ENCODE measurements at regions not wholly inside any gene's neighbourhood (a gene's known extent, or its start where the extent isn't known, plus 50 kb on each side); places are given as distances from the start of the nearest gene placed in this dataset.

GRCh38 chr3:152611905-152612304 is 223.0 kb upstream of the P2RY1 start:
- H3K9me3 Mint-ChIP-seq (ENCODE audit: unreplicated experiment), result peaks cover 2% of the 10 kb centered on the region
- no peaks in the 10 kb centered on the region for H3K36me3 Mint-ChIP-seq (ENCODE audit: unreplicated experiment)
- no peak overlapping the region for H3K4me3 Mint-ChIP-seq (ENCODE audit: unreplicated experiment)
- H3K27me3 Mint-ChIP-seq (ENCODE audit: unreplicated experiment), result no peaks in the 10 kb centered on the region
- H3K27ac Mint-ChIP-seq (ENCODE audit: unreplicated experiment), result no peak overlapping the region
- no peaks in the 10 kb centered on the region for H3K4me1 Mint-ChIP-seq (ENCODE audit: low read depth, unreplicated experiment)
- TF ChIP-seq CTCF (IDR thresholded peaks at IDR 0.05; ENCODE audit: partially characterized antibody, unreplicated experiment), result no peak
- no peak for DNase-seq

GRCh38 chr3:152613851-152614250 is 221.1 kb upstream of the P2RY1 start:
- H3K9me3 Mint-ChIP-seq (ENCODE audit: unreplicated experiment), result peaks cover 2% of the 10 kb centered on the region
- no peaks in the 10 kb centered on the region for H3K4me1 Mint-ChIP-seq (ENCODE audit: low read depth, unreplicated experiment)
- no peak for TF ChIP-seq CTCF (IDR thresholded peaks at IDR 0.05; ENCODE audit: partially characterized antibody, unreplicated experiment)
- H3K36me3 Mint-ChIP-seq (ENCODE audit: unreplicated experiment), result no peaks in the 10 kb centered on the region
- H3K27me3 Mint-ChIP-seq (ENCODE audit: unreplicated experiment), result no peaks in the 10 kb centered on the region
- H3K4me3 Mint-ChIP-seq (ENCODE audit: unreplicated experiment), result no peak overlapping the region
- no peak overlapping the region for H3K27ac Mint-ChIP-seq (ENCODE audit: unreplicated experiment)
- no peak for DNase-seq

- Mint-ChIP-seq H3K27ac (ENCODE audit: unreplicated experiment) (no peak overlapping the region), H3K4me3 (ENCODE audit: unreplicated experiment) (no peak overlapping the region), H3K9me3 (ENCODE audit: unreplicated experiment) (peaks cover 3% of the 10 kb centered on the region), H3K36me3 (ENCODE audit: unreplicated experiment) (no peaks in the 10 kb centered on the region), H3K4me1 (ENCODE audit: low read depth, unreplicated experiment) (peaks cover 7% of the 10 kb centered on the region), H3K27me3 (ENCODE audit: unreplicated experiment) (no peaks in the 10 kb centered on the region)
- TF ChIP-seq CTCF (IDR thresholded peaks at IDR 0.05; ENCODE audit: partially characterized antibody, unreplicated experiment), result no peak
- no peak for DNase-seq
Observed at GRCh38 chr3:152615681-152616080, 219.2 kb upstream of the P2RY1 start.

GRCh38 chr3:152617609-152618008 is 217.3 kb upstream of the P2RY1 start:
- H3K9me3 Mint-ChIP-seq (ENCODE audit: unreplicated experiment), result peaks cover 3% of the 10 kb centered on the region
- H3K27ac Mint-ChIP-seq (ENCODE audit: unreplicated experiment), result no peak overlapping the region
- no peak overlapping the region for H3K4me3 Mint-ChIP-seq (ENCODE audit: unreplicated experiment)
- TF ChIP-seq CTCF (IDR thresholded peaks at IDR 0.05; ENCODE audit: partially characterized antibody, unreplicated experiment), result no peak
- no peaks in the 10 kb centered on the region for H3K36me3 Mint-ChIP-seq (ENCODE audit: unreplicated experiment)
- H3K4me1 Mint-ChIP-seq (ENCODE audit: low read depth, unreplicated experiment), result peaks cover 13% of the 10 kb centered on the region
- no peak for DNase-seq
- no peaks in the 10 kb centered on the region for H3K27me3 Mint-ChIP-seq (ENCODE audit: unreplicated experiment)

- peaks cover 3% of the 10 kb centered on the region for H3K9me3 Mint-ChIP-seq (ENCODE audit: unreplicated experiment)
- no peak overlapping the region for H3K27ac Mint-ChIP-seq (ENCODE audit: unreplicated experiment)
- no peak for TF ChIP-seq CTCF (IDR thresholded peaks at IDR 0.05; ENCODE audit: partially characterized antibody, unreplicated experiment)
- no peak for DNase-seq
- H3K36me3 Mint-ChIP-seq (ENCODE audit: unreplicated experiment), result no peaks in the 10 kb centered on the region
- H3K27me3 Mint-ChIP-seq (ENCODE audit: unreplicated experiment), result no peaks in the 10 kb centered on the region
- H3K4me1 Mint-ChIP-seq (ENCODE audit: low read depth, unreplicated experiment), result peaks cover 13% of the 10 kb centered on the region
- no peak overlapping the region for H3K4me3 Mint-ChIP-seq (ENCODE audit: unreplicated experiment)
Observed at GRCh38 chr3:152618529-152618928, 216.4 kb upstream of the P2RY1 start.

All from glutamatergic neuron (in vitro differentiated cells).